ENCODE measurements at regions not wholly inside any gene's neighbourhood (a gene's known extent, or its start where the extent isn't known, plus 50 kb on each side); places are given as distances from the start of the nearest gene placed in this dataset.

DNA sequence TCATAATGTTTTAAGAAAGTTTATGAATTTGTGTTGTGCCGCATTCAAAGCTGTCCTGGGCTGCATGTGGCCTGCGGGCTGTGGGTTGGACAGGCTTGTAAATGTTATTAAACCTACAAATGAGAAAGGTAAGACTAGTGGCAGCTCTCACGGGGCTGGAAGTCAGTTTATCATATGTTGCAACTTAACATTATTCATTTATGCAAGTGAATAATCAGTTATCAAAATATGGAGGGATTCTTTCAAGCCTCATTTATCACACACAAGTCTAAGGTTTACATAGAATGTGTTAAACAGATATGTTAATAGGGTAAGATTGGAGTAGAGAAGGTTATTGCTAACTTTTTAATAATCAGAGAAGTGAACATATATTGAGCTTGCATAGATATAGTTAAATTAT, 442.5 kb upstream of the RGS6 start:
- no peak for DNase-seq (ENCODE audit: low read depth, low spot score)

DNA sequence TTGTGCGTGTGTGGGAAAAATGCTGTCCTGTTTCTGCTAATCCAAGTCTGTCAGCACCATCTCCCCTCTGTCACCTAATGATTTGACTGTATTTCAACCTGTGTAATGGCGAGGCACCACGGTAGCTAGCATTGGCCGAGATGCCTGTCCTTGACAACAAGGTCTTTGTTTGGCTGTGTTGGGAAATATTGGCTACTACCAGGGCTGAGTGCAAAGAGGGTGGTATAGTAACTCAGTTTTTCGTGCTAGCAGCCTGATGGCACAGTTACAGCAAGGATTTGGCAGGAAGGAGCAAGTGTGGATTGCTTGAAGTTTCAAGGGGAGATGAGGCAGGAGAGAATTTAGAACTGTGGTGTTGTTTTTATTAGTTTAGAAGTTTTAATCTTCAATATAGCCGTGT, 440.3 kb upstream of the RGS6 start:
- DNase-seq (ENCODE audit: low read depth, low spot score), result no peak

DNA sequence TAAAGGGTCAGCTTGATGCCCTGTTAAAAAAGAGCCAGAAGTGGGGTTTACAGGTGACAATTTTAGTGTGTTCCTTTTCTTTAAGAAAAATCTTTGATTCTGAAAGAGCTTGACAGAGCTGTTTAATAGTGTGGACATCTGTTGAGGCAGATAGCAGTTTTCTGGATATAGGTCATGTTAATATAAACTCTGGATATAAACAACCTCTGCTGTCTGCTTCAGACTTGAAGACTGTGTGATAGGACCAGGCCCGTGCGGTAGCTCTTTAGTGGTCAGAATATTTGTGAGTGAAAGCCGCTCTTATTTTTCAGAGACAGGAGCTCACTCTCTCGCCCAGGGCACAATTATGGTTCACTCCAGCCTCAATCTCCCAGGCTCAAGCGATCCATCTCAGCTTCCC, 439.9 kb upstream of the RGS6 start:
- DNase-seq (ENCODE audit: low read depth, low spot score), result no peak

GRCh38 chr14:71497645-71498086, 434.6 kb upstream of the RGS6 start:
- no peak for DNase-seq (ENCODE audit: low read depth, low spot score)

DNA sequence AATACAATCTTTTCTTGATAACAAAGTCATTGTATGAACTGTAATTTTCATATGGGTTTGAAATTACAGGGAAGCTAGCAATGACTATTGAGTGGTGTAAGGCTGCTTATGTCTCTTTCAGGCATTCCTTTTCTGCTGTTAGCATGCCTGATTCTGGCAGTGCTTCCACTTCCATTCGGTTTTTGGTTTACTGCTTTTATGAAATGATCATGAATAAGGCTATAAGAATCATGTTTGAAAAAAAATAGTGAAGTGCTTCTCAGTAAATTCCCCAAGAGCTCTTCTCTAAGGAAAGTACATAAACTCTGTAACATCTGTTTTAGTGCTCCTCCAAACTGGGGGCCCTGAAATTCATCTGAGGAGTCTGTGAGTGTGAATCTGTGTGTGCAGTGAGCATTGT, 434.0 kb upstream of the RGS6 start:
- no peak for DNase-seq (ENCODE audit: low read depth, low spot score)

DNA sequence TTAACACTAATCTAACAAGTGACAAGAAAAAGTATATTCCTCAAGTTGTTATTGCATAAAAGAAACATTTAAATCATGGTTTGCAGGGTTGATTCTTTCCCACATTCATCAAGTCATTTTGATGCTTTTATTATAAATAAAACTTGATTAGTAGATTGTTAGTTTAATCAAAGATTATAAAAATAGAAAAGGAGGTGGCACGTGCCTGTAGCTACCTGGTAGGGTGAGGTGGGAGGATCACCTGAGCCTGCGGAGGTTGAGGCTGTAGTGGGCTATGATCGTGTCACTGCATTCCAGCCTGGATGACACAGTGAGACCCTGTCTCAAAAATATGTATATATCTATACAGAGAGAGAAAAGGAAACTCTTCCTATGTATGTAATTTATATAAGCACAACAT, 433.2 kb upstream of the RGS6 start:
- DNase-seq (ENCODE audit: low read depth, low spot score), result no peak

DNA sequence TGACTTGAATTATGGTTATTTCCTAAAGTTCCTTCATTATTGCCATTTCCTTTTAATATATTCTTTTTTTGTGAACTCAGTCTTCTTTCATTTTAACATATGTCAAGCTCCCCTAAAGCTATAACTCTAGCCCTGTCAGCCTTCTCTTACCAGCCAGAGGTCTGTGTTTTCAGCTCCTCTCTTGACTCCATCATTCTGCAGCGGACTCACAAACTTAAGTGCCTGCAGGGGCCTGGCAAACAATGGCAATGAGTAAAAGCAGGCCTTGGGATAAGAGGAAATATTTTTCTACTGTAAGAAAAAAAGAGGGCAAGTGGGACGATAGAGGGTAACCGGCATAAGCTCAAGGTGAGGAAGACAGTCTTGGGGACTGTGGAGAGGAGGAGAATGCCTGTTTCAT, 424.5 kb upstream of the RGS6 start:
- no peak for DNase-seq (ENCODE audit: low read depth, low spot score)

- no peak for DNase-seq (ENCODE audit: low read depth, low spot score)
Observed at GRCh38 chr14:71508901-71509300, 423.3 kb upstream of the RGS6 start.

- DNase-seq (ENCODE audit: low read depth, low spot score), result no peak
Observed at GRCh38 chr14:71511152-71511551, 421.1 kb upstream of the RGS6 start.

- DNase-seq (ENCODE audit: low read depth, low spot score), result no peak
Observed at GRCh38 chr14:71514941-71515919, 417.0 kb upstream of the RGS6 start.

DNA sequence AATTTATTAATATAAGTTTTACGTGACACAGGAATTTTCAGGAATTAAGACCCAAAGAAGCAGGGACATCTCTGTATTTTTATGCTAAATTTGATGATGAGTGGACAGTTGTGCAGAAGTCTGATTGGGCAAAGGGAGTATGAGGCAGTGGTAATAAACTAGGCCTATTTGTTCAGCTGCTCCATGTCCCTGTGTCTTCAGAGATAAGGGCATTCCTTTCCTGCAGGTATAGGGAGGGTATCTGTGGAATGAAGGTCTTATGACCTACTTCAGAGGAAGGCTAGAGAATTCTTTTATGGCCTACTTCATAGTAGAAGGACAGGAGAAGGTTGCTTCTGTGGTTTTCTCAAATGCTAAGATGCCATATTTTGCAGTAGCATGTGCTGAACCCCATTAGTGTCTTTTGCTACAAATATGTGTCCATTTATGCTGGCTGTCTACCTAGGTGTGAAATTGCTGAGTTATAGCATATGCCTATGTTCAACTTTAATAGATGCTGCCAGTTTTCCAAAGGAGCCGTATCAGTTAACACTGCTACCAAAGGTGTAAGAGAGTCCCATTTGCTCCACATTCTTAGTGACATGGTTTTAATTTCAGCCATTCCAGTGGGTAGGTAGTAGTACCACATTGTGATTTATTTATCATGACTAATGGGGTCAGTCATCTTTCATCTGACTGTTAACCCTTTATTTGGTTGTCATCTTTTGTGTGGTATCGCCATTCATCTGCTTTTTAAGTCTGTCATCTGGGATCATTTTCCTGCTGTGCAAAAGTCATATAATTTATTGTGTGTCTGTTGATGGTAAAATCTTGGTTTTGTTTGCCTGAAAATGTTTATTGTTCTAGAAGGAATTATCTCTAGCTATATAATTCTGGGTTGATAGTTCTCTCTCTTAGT, 410.7 kb upstream of the RGS6 start:
- DNase-seq (ENCODE audit: low read depth, low spot score), result no peak

- DNase-seq (ENCODE audit: low read depth, low spot score), result no peak
Observed at GRCh38 chr14:71523630-71524319, 408.5 kb upstream of the RGS6 start.

- DNase-seq (ENCODE audit: low read depth, low spot score), result no peak
Observed at GRCh38 chr14:71524320-71524982, 407.8 kb upstream of the RGS6 start.

GRCh38 chr14:71525663-71526221, 406.5 kb upstream of the RGS6 start:
- no peak for DNase-seq (ENCODE audit: low read depth, low spot score)

DNA sequence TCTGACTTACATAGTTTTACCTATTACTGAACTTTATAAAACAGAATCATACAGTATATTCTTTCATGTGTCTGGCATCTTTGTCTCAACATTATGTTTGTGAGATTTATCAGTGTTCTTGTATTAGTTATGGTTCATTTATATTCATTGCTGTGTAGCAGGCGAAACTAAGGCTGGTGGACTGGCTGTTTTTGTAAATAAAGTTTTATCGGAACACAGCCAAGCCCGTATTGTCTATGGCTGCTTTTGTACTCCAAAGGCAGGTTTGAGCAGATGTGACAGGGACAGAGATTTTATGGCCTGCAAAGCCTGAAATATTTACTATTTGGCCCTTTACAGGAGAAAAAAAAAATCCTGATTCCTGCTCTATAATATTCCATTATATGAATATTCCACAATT, 405.8 kb upstream of the RGS6 start:
- no peak for DNase-seq (ENCODE audit: low read depth, low spot score)

DNA sequence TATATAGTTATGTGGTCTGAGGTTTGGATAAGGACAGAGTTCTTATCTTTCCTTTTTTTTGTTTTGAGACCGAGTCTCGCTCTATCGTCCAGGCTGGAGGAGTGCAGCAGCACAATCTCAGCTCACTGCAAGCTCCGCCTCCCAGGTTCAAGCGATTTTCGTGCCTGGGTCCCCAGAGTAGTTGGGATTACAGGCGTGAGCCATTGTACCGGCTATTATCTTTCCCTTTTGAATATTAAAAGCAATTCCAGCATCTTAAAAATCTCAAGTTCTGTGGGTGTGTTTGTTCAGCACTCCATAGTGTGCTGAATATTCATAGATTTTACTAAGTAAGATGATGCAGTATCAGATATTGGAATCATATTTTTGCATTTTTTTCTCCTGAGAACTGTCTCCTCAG, 404.4 kb upstream of the RGS6 start:
- no peak for DNase-seq (ENCODE audit: low read depth, low spot score)

DNA sequence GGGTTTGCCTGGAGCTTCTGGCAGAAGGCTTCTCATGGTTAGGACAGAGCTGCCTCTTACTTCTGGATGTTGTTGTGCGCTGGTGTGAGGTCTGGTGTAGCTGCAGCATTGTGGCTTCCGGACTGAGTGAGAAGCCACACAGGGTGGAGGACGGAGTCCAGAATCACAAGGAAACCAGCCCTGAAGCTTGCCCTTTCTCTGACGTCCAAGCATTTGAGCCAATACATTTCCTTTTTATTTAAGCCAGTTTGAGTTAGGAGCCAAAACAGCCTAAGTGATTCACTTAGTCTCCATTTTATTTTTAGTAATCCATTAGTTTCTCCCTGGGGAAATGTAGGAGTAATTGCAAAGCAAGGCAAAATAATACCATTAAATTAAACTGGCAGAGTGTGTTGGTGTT, 402.4 kb upstream of the RGS6 start:
- no peak for DNase-seq (ENCODE audit: low read depth, low spot score)

GRCh38 chr14:71532344-71532743, 399.9 kb upstream of the RGS6 start:
- no peak for DNase-seq (ENCODE audit: low read depth, low spot score)

DNA sequence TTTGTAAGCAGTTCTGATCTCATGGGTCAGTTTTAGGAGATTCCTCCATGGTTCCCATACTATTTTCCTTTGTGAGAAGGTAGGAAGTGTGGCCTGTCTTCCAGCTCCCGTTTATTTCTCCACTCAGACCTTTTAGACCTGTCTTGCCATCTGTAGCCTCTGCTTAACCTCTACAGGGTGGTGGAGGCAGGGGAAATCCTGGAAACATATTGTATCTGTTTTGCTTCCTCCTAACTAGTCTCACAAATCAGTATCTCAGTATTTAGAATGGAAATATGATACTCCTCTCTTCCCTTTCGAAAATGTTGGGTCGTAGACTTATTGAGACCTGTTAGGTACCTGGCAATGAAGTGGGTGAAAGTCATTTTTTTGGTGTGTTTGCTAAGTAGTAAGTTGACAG, 399.4 kb upstream of the RGS6 start:
- no peak for DNase-seq (ENCODE audit: low read depth, low spot score)

DNA sequence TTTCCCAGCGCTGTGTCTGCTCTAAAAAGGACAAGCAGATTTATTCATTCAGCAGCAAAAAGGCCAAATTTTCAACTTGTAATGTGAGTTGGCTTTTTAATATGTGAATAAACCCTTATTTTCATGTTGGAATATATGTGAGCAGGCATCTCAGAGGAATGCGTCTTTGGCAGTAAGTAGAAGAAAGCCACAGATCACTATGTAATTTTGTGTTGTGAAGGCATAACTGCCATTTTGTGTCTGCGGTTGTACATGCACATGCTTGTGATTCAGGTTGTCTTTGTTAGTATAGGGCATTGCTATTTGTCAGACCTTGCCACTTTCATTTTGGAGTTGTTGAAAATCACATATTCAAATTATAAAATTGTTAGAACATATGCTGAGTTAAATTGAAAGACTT, 398.8 kb upstream of the RGS6 start:
- no peak for DNase-seq (ENCODE audit: low read depth, low spot score)

DNA sequence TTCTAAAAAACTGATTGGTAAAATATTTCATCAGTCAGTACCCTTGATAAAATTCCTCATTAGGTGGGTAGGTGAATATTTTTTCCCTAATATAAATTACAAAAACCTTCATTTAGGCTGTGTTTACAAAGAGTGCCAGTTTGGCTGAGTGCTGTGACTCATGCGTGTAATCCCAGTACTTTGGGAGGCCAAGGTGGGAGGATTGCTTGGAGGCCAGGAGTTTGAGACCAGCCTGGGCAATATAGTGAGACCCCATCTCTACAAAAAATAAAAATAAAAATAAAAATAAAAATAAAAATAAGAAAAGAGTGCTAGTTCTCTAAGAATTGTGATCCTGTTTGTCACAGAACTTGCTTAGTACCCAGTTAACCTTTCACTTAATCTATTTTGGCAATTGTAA, 398.4 kb upstream of the RGS6 start:
- no peak for DNase-seq (ENCODE audit: low read depth, low spot score)

All from activated naive CD8-positive, alpha-beta T cell treated with anti-CD3 and anti-CD28 coated beads, Interleukin-2, amount 50 U/mL, for 16 hours (primary cell).